SK-N-MC (cell line): ENCODE measurements at regions not wholly inside any gene's neighbourhood (a gene's known extent, or its start where the extent isn't known, plus 50 kb on each side); places are given as distances from the start of the nearest gene placed in this dataset.

Experiments used
- DNase-seq: peaks from one replicate; pipeline ENCODE4 v3.0.0-alpha.2; 2011; ENCODE audit warnings: low read depth, low spot score
- H3K27ac ChIP-seq: fragments of 200-600 bp; sonication (generic); 2 replicates; pipeline ENCODE4 v1.5.1; 2016; ENCODE audit warnings: mixed run types
- H3K36me3 ChIP-seq: fragments of 200-600 bp; sonication (generic); 2 replicates; pipeline ENCODE4 v1.6.1; 2017; ENCODE audit warnings: antibody characterized with exemption, low read length, mixed read lengths; ENCODE audit not compliant: insufficient read depth
- H3K4me3 ChIP-seq: fragments of 200-600 bp; sonication (generic); 2 replicates; pipeline ENCODE4 v1.5.1; 2016
- H3K9ac ChIP-seq: fragments of 200-600 bp; sonication (generic); 2 replicates; pipeline ENCODE4 v1.8.0; 2017; ENCODE audit warnings: mixed run types, mixed read lengths; ENCODE audit not compliant: insufficient read length
- H3K9me3 ChIP-seq: fragments of 200-600 bp; sonication (generic); 2 replicates; pipeline ENCODE4 v1.6.1; 2017; ENCODE audit warnings: low read depth, mild to moderate bottlenecking, antibody characterized with exemption, low read length, moderate library complexity, mixed read lengths
- EZH2 ChIP-seq: fragments of 200-600 bp; sonication (generic); IDR thresholded peaks from one replicate; pipeline ENCODE4 v1.6.1; 2017; ENCODE audit warnings: antibody characterized with exemption
- FOXP2 ChIP-seq: optimal IDR thresholded peaks from 2 replicates; pipeline ENCODE3; 2011; ENCODE audit warnings: mild to moderate bottlenecking, moderate library complexity; ENCODE audit not compliant: insufficient read depth; ENCODE audit errors: extremely low read length, control extremely low read depth
- POLR2AphosphoS5 ChIP-seq: IDR thresholded peaks from 2 replicates; pipeline ENCODE4 v1.6.1; 2012; ENCODE audit warnings: mild to moderate bottlenecking, low read depth, low read length, borderline replicate concordance

DNA sequence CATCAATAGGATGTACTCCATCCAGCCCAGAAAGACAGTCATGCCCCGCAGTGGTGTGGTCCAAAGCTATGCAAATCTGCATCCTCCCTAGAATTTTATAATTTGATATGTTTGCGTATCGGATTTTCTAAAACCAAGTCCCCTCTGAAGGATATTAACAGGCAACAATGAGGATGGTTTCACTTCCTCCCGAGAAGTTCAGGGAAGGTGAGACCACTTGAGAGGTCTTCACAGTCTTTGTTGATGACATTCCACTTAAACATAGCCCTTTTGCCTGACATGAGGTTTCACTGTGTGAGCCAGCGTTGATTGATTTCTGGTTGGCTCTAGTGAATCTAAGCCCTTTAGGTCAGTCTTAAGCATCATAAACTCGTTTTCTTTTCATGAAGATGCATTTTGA lies 276.1 kb downstream of the NR2F2 start:
- DNase-seq: no peak
- no peak overlapping the region for H3K9ac ChIP-seq
- TF ChIP-seq FOXP2: no peak
- no peak for TF ChIP-seq EZH2
- no peak for TF ChIP-seq POLR2AphosphoS5
- no peaks in the 10 kb centered on the region for H3K36me3 ChIP-seq
- H3K4me3 ChIP-seq: no peak overlapping the region
- no peaks in the 10 kb centered on the region for H3K9me3 ChIP-seq
- no peak overlapping the region for H3K27ac ChIP-seq

GRCh38 chr15:96610757-96611156 lies 280.3 kb downstream of the NR2F2 start:
- Histone ChIP-seq H3K27ac (no peak overlapping the region), H3K4me3 (no peak overlapping the region), H3K36me3 (no peaks in the 10 kb centered on the region), H3K9ac (no peak overlapping the region), H3K9me3 (no peaks in the 10 kb centered on the region; the same call in 1 of the 2 replicates)
- TF ChIP-seq EZH2 (no peak), FOXP2 (no peak), POLR2AphosphoS5 (no peak)
- no peak for DNase-seq

DNA sequence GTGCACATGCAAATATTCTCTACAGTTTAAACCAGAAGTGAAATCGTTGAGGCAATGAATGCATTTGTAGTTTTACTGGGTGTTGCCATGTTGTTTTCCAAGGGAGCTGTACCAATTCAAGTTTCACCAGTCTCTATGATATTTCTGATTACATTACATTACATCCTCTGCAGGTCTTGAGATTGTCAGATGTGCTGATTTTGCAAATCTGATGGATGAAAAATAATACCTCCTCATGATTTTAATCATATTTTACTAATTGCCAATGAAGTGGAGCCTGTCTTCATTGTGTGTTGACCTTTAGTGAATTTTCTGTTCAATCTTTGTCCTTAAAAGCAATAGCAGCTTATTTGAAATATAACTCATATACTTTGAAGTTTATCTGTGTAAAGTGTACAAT lies 282.4 kb downstream of the NR2F2 start:
- Histone ChIP-seq H3K36me3 (no peaks in the 10 kb centered on the region), H3K4me3 (no peak overlapping the region), H3K9me3 (no peaks in the 10 kb centered on the region; the same call in 1 of the 2 replicates), H3K9ac (no peak overlapping the region), H3K27ac (no peak overlapping the region)
- no peak for DNase-seq
- TF ChIP-seq POLR2AphosphoS5 (no peak), FOXP2 (no peak), EZH2 (no peak)

GRCh38 chr15:96619174-96619573 lies 288.7 kb downstream of the NR2F2 start:
- TF ChIP-seq EZH2 (no peak), FOXP2 (no peak), POLR2AphosphoS5 (no peak)
- Histone ChIP-seq H3K36me3 (no peaks in the 10 kb centered on the region), H3K27ac (no peak overlapping the region), H3K9ac (no peak overlapping the region), H3K9me3 (no peaks in the 10 kb centered on the region), H3K4me3 (peak overlapping the region; percentile 31; the same call in 1 of the 2 replicates)
- DNase-seq: no peak

GRCh38 chr15:96622714-96623113 lies 292.2 kb downstream of the NR2F2 start:
- H3K9me3 ChIP-seq: no peaks in the 10 kb centered on the region
- H3K4me3 ChIP-seq: no peak overlapping the region
- H3K9ac ChIP-seq: no peak overlapping the region
- no peak for TF ChIP-seq EZH2
- TF ChIP-seq POLR2AphosphoS5: no peak
- TF ChIP-seq FOXP2: no peak
- H3K36me3 ChIP-seq: no peaks in the 10 kb centered on the region
- H3K27ac ChIP-seq: no peak overlapping the region
- no peak for DNase-seq

DNA sequence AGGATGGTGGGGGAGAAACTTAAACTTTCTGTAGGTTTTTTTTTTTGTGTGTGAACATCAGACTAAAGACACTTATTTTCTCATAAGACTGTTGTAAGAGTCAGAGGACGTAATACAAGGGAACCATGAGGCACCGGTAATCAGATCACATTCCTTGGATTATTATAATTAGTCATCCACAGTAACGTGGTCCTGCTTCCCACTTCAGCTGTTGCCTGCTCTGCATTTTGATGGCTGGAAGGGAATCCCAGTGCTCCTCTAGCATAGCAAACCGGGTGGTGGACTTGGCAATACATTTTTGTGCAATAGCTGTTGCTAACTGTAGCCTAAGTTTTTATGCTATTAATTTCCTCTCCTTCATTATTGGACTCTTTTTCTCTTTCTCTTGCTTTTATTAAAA lies 294.8 kb downstream of the NR2F2 start:
- no peak for DNase-seq
- H3K4me3 ChIP-seq: no peak overlapping the region
- TF ChIP-seq FOXP2 (no peak), POLR2AphosphoS5 (no peak), EZH2 (no peak)
- no peak overlapping the region for H3K9ac ChIP-seq
- no peaks in the 10 kb centered on the region for H3K36me3 ChIP-seq
- no peaks in the 10 kb centered on the region for H3K9me3 ChIP-seq
- H3K27ac ChIP-seq: no peak overlapping the region

DNA sequence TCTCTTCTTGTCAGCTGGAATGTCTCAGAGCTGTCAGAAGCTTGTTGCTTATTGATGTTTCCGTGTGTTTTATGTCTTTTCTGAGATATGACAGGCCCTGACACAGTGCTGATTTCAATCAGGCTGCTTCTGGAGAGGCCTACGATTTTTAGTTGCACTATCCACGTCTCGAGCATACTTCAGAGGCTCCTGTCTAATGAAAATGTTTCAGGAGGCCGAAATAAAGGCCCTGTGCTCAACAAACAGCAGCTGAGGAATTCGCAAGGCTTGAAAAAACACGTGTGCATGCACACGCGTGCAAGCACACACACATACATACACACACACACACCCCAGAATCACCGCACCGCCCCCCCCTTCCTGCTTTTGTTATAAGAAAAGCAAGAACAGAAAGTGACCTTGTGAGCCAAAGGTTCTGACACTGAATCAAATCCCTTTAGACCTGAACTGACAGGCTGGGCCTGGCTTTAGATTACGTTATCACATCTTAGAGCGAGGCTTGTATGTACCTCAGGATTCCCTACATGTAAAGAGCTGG lies 296.6 kb downstream of the NR2F2 start:
- H3K27ac ChIP-seq: no peak overlapping the region
- no peak for DNase-seq
- no peaks in the 10 kb centered on the region for H3K9me3 ChIP-seq
- no peak overlapping the region for H3K4me3 ChIP-seq
- H3K36me3 ChIP-seq: no peaks in the 10 kb centered on the region
- no peak for TF ChIP-seq EZH2
- TF ChIP-seq POLR2AphosphoS5: no peak
- TF ChIP-seq FOXP2: no peak
- no peak overlapping the region for H3K9ac ChIP-seq

GRCh38 chr15:96629511-96629910 lies 299.0 kb downstream of the NR2F2 start:
- no peak for DNase-seq
- H3K36me3 ChIP-seq: no peaks in the 10 kb centered on the region
- no peak overlapping the region for H3K27ac ChIP-seq
- no peak overlapping the region for H3K4me3 ChIP-seq
- no peaks in the 10 kb centered on the region for H3K9me3 ChIP-seq
- no peak for TF ChIP-seq EZH2
- no peak for TF ChIP-seq POLR2AphosphoS5
- TF ChIP-seq FOXP2: no peak
- H3K9ac ChIP-seq: no peak overlapping the region

- Histone ChIP-seq H3K9me3 (no peaks in the 10 kb centered on the region), H3K27ac (no peak overlapping the region), H3K4me3 (no peak overlapping the region), H3K9ac (no peak overlapping the region), H3K36me3 (no peaks in the 10 kb centered on the region)
- no peak for DNase-seq
- TF ChIP-seq EZH2 (no peak), POLR2AphosphoS5 (no peak), FOXP2 (no peak)
Measured at GRCh38 chr15:96638793-96639192, 308.3 kb downstream of the NR2F2 start.
